ENCODE measurements at regions not wholly inside any gene's neighbourhood (a gene's known extent, or its start where the extent isn't known, plus 50 kb on each side); places are given as distances from the start of the nearest gene placed in this dataset.
A peak's percentile ranks its signal among the peaks of the same experiment; 100 is the strongest.

DNA sequence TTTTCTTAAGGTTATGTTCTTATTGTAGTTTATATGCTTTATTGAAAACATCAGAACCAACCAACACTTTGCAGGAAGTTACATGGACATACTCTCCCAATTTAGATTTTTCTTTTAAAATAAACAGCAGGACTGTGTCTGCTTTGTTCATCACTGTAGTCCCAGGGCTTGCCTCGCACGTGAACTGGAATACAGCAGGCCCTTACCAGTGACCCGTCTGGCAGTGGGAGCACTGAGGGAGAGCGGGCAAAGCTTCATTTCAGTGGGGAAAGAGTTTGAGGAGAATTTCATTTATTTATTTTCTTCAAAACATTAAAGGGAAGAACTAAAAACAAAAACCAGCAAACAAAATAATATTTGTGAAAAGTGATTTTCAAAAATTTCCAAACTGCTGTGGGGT lies 230.8 kb downstream of the PAX1 start:
- FAIRE-seq: no peak
- TF ChIP-seq, protein P1, sequence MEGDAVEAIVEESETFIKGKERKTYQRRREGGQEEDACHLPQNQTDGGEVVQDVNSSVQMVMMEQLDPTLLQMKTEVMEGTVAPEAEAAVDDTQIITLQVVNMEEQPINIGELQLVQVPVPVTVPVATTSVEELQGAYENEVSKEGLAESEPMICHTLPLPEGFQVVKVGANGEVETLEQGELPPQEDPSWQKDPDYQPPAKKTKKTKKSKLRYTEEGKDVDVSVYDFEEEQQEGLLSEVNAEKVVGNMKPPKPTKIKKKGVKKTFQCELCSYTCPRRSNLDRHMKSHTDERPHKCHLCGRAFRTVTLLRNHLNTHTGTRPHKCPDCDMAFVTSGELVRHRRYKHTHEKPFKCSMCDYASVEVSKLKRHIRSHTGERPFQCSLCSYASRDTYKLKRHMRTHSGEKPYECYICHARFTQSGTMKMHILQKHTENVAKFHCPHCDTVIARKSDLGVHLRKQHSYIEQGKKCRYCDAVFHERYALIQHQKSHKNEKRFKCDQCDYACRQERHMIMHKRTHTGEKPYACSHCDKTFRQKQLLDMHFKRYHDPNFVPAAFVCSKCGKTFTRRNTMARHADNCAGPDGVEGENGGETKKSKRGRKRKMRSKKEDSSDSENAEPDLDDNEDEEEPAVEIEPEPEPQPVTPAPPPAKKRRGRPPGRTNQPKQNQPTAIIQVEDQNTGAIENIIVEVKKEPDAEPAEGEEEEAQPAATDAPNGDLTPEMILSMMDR (IDR thresholded peaks at IDR 0.05; ENCODE audit: borderline replicate concordance, extremely low read depth, insufficient read depth): no peak
- H3K9ac ChIP-seq (ENCODE audit: low read length in 3 of 3): no peak overlapping the region
- no peaks in the 10 kb centered on the region for H3K36me3 ChIP-seq (ENCODE audit: control insufficient read depth in 2 of 3, insufficient read depth in 3 of 3, low read length in 3 of 3)
- no peaks in the 10 kb centered on the region for H3K9me3 ChIP-seq (ENCODE audit: control insufficient read depth in 2 of 3, insufficient read depth in 1 of 3, low read length in 3 of 3)
- H3K4me1 ChIP-seq (ENCODE audit: control insufficient read depth in 2 of 3, insufficient read depth in 2 of 3, low read depth in 1 of 3, low read length in 3 of 3): no peaks in the 10 kb centered on the region
- H3K27me3 ChIP-seq (ENCODE audit: control insufficient read depth, insufficient read depth, low read length): no peaks in the 10 kb centered on the region
- H3K27ac ChIP-seq (ENCODE audit: low read depth in 2 of 2, low read length in 2 of 2): no peak overlapping the region
- intact Hi-C loops (cut with DNase I): no loop called here
- DNase-seq: no peak
- H3K4me3 ChIP-seq (ENCODE audit: low read length in 3 of 3): no peak overlapping the region

DNA sequence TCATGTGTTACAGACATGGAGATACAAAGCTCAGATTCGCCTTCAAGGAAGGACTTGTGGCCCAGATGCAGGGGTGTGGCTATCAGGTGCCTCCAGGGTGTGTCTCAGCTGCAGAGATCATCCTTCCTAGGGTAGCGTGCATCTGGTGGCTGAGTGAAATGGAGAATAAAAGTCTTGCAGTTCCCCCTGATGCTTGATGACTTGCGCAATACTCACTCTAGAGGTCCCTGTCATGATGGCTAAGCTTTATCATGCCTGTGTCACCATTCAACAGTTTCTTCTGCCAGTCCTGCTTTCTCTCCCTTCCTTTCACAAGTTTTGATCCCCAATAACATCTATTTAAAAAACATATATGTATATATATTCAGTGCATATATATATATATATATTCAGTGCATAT lies 228.1 kb downstream of the PAX1 start:
- FAIRE-seq (no peak), DNase-seq (no peak)
- Histone ChIP-seq H3K36me3 (ENCODE audit: control insufficient read depth in 2 of 3, insufficient read depth in 3 of 3, low read length in 3 of 3) (no peaks in the 10 kb centered on the region), H3K4me3 (ENCODE audit: low read length in 3 of 3) (no peak overlapping the region), H3K9ac (ENCODE audit: low read length in 3 of 3) (no peak overlapping the region), H3K27me3 (ENCODE audit: control insufficient read depth, insufficient read depth, low read length) (no peaks in the 10 kb centered on the region), H3K27ac (ENCODE audit: low read depth in 2 of 2, low read length in 2 of 2) (no peak overlapping the region), H3K9me3 (ENCODE audit: control insufficient read depth in 2 of 3, insufficient read depth in 1 of 3, low read length in 3 of 3) (no peaks in the 10 kb centered on the region), H3K4me1 (ENCODE audit: control insufficient read depth in 2 of 3, insufficient read depth in 2 of 3, low read depth in 1 of 3, low read length in 3 of 3) (no peaks in the 10 kb centered on the region)
- intact Hi-C loops (cut with DNase I): no loop called here
- TF ChIP-seq, protein P1 (IDR thresholded peaks at IDR 0.05; ENCODE audit: borderline replicate concordance, extremely low read depth, insufficient read depth): no peak

DNA sequence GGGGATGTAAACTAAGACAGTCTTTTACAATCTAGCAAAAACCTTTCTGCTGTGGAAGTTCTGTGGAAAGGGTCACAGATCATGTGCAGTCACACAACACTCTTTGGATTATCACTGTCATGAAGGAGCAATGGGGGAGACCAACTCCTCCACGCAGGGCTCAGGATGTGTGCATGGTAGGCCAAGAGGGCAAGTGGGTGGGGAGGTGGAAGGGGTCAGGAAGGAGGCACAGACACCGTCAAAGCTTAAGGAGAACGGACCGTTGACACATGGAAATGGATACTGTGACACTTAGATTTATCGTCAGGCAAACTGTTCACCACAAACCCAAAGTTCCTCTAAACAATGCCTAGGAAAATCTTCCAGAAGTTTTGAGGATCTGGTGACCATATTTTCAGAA lies 215.8 kb downstream of the PAX1 start:
- Histone ChIP-seq H3K36me3 (ENCODE audit: control insufficient read depth in 2 of 3, insufficient read depth in 3 of 3, low read length in 3 of 3) (no peaks in the 10 kb centered on the region), H3K4me3 (ENCODE audit: low read length in 3 of 3) (no peak overlapping the region), H3K27me3 (ENCODE audit: control insufficient read depth, insufficient read depth, low read length) (no peaks in the 10 kb centered on the region), H3K27ac (ENCODE audit: low read depth in 2 of 2, low read length in 2 of 2) (no peak overlapping the region), H3K4me1 (ENCODE audit: control insufficient read depth in 2 of 3, insufficient read depth in 2 of 3, low read depth in 1 of 3, low read length in 3 of 3) (no peaks in the 10 kb centered on the region), H3K9ac (ENCODE audit: low read length in 3 of 3) (no peak overlapping the region), H3K9me3 (ENCODE audit: control insufficient read depth in 2 of 3, insufficient read depth in 1 of 3, low read length in 3 of 3) (no peaks in the 10 kb centered on the region)
- TF ChIP-seq, protein P1 (IDR thresholded peaks at IDR 0.05; ENCODE audit: borderline replicate concordance, extremely low read depth, insufficient read depth): no peak
- DNase-seq (peak in 4 of 5 donors; percentile 54 to 80 (median 60)), FAIRE-seq (no peak)
- intact Hi-C loops (cut with DNase I): no loop called here

DNA sequence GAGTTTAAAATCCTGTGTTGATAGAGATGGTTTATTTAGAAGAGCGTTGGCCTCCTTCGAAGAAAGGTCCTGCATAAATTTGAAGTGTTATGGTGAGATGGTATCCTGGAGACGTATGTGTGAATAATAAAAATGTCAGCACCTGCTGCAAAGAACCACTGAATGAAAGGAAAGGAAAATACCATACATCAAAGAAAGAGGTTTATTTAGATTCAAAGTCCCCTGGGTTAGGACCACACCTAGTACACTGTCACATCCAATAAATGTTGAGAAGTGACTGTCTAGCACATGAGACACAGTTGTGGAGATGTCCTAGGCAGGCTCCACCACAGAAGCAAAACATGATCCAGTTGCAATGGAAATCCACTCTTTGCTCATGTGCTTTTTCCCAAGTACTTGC lies 214.7 kb downstream of the PAX1 start:
- no peaks in the 10 kb centered on the region for H3K36me3 ChIP-seq (ENCODE audit: control insufficient read depth in 2 of 3, insufficient read depth in 3 of 3, low read length in 3 of 3)
- DNase-seq (no peak), FAIRE-seq (no peak)
- TF ChIP-seq, protein P1 (IDR thresholded peaks at IDR 0.05; ENCODE audit: borderline replicate concordance, extremely low read depth, insufficient read depth): no peak
- no peak overlapping the region for H3K27ac ChIP-seq (ENCODE audit: low read depth in 2 of 2, low read length in 2 of 2)
- H3K4me1 ChIP-seq (ENCODE audit: control insufficient read depth in 2 of 3, insufficient read depth in 2 of 3, low read depth in 1 of 3, low read length in 3 of 3): no peaks in the 10 kb centered on the region
- intact Hi-C loops (cut with DNase I): no loop called here
- no peaks in the 10 kb centered on the region for H3K9me3 ChIP-seq (ENCODE audit: control insufficient read depth in 2 of 3, insufficient read depth in 1 of 3, low read length in 3 of 3)
- H3K4me3 ChIP-seq (ENCODE audit: low read length in 3 of 3): no peak overlapping the region
- H3K9ac ChIP-seq (ENCODE audit: low read length in 3 of 3): no peak overlapping the region
- no peaks in the 10 kb centered on the region for H3K27me3 ChIP-seq (ENCODE audit: control insufficient read depth, insufficient read depth, low read length)
